Posterior vena cava (tissue), 2 donors: ENCODE measurements at regions not wholly inside any gene's neighbourhood (a gene's known extent, or its start where the extent isn't known, plus 50 kb on each side); places are given as distances from the start of the nearest gene placed in this dataset.

Experiments used
- DNase-seq: peaks from one replicate; pipeline ENCODE4 v3.0.0-alpha.2; 2020; ENCODE audit warnings: low spot score
- intact Hi-C, 2 donors: fragments of 100-400 bp; cut with DNase I; formaldehyde crosslinking; loops; one replicate each; pipeline versions ENCODE4 v1.14.1 to v1.14.2; 2022 to 2023
- donor health status: DM: yes; HTN: yes; CAD: no.
- donor health status: DM: yes; HTN: yes; CAD: no.

DNA sequence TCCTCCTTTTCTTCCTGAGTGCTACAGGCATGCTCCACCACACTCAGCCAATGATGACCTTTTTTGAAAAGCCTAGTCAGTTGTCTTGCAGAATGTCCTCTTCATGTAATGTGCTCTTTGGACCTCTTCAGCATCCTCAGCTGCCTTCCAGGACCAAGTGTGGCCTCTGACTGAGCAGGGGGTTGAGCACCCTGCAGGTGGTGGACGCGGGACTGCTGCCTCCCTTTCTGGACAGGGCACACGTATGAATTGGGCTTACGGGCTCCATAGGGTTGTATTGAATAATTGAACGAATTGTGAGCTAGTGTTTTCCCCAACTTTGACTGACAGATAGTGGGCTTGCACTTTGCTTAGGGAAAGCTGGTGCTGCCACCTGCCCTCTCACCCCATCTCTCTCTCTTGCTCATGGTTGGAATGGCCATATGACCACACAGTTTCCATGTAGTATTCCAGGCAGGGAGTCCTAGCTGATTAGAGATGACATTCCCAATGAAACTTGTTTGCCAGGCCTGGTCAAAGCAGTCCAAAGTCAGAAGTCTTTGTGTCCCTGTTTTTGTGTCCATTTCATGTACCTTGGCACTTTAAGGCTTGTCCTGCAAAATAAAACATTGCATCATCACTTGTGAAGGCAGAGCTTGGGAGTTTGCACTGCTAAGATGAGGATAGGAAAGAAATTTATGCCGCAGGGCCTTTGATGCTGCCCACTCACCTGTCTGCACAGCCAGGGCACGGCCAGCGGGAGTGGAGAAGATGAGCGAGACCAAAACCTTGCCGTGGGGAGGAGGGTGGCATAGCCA is 76.3 kb upstream of the NPAS1 start:
- intact Hi-C loops = no loop called here
- no peak for DNase-seq

DNA sequence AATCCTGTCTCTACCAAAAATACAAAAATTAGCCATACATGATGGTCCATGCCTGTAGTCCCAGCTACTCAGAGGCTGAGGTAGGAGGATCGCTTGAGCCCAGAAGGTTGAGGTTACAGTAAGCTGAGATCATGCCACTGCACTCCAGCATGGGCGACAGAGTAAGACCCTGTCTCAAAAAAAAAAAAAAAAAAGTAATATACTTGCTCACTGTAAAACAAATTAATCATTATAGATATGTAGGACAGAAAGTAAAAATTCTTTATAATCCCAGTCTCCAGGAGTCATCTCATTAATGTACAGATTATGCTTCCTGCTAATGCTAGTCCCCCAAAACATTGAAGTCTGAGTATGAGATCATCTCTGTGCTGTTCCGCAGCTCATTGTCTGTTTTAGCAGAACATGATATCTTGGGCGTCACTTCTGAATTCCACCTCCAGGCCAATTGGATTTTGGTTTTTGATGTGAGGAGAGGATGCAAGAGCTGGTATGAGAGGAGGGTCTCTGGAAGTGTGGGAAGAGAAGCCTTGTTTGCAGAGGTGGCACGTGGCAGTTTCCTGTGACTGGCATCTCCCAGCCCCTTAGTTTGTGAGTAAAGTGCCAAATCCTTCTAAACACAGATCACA is 75.4 kb upstream of the NPAS1 start:
- DNase-seq = no peak
- intact Hi-C loops = no loop called here

DNA sequence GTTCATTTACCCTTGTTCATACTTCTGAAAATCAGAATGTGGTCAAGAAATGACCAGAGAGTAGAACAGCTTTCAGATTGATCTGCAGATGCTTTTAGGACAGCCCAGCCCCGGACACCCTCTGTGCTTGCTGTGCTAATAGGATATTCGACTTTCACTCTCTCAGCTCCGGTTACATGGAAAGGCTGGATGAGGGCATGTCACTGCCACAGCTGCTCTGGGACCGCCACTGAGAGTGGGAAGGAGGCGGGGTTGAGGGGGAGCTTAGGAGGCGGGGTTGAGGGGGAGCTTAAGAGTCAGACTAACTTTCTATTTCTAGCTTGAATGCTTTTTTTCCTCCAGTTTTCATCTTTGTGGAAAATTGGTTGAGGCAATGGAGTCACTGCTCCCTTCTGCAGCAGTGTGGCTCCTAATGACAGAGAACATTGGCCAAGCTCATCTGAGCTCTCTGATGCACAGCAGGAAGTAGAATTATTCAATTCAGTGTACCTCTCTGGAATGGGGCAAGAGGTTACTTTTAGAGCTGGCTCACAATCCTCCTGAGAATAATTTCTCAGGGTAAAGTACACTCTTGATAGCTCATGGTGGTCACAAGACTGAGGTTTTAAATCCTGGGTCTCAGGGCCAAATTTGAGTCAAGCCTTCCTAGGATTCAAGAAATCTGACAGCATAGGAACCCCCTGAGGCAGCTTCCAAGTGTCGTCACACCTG is 74.6 kb upstream of the NPAS1 start:
- intact Hi-C loops = loop anchor here in 1 of 2 donors (5.0 kb wide), 1 partner anchor 42 kb away; no protein-coding TSS in a partner anchor
- DNase-seq = peak; percentile 84

DNA sequence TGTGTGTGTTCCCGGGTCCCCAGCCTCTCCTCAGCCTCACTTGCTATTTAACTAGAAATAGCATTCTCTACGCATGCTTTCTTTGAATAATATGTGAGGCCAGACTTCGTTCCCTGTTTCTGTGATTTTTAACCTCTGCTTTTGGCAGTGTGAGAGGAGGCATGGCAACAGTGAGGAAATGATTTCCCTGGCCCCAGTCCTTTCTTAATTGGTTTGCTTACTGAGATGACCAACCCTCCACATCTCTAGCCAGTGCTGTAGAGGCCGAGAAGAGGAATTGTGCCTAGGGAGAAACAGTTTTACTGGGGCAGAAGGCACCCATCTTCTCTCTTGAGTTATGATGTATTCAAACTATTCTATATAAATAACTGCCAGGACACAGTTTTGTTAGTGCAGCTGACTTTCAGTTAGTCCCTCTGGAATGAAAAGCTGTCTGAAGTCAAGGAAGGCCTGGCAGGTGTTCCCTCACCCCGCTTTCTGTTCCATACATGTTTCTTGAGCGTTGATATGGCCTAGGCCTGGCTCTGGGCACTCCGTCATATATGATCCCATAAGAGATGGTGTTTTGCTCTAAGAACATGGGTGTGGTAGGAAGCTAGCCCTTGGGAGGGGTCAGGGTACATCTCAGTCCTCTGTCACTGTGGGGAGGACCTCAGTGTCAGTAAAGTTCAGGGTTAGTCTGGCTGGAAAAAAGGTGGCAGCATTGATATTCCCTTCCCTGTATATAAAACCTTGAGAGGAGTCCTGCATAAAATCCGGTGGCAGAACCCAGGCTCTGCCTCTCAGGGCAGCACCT is 73.7 kb upstream of the NPAS1 start:
- no peak for DNase-seq
- intact Hi-C loops = loop anchor here in 1 of 2 donors (5.0 kb wide), 1 partner anchor 41 kb away; no protein-coding TSS in a partner anchor

DNA sequence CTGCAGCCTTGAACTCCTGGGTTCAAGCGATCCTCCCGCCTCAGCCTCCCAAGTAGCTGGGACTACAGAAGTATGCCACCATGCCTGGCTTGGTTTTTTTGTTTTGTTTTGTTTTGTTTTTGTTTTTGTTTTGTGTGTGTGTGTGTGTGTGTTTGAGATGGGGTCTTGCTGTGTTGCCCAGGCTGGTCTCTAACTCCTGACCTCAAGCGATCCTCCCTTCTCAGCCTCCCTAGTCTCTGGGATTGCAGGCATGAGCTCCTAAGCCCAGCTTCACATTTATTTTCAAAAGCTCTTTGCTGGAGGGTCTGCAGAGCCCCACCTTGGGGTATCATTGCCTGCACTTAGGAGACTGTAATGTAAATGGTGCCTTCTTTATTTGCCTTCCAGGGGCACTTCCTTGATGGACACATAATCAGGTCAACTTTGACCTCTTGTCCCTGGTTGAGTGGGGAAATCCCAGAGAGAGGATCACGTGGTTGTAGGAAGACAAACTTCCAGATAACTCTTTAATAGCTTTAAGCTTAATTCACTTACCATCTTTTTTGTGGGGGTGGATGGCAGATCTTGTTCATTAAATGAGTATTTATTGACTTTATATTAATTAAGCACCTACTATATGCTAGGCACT is 72.9 kb upstream of the NPAS1 start:
- DNase-seq = no peak
- intact Hi-C loops = loop anchor here in 1 of 2 donors (5.0 kb wide), 1 partner anchor 41 kb away; no protein-coding TSS in a partner anchor

DNA sequence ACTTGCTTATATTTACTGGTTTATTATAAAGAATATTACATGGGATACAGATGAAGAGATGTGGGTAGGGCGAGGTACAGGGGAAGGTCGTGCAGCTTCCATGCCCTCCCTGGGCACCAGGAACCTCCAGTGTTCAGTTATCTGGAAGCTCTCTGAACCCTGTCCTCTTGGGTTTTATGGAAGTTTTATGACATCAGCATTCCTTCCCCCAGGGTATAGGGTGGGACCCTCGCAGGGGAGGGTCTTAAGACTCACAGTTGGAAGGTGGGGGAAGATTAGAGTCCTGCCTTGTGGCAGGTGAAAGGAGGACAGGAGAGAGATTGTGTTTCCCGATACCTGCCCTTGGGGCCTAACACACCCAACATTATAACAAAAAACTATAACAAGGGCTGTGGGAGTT is 71.8 kb upstream of the NPAS1 start:
- no peak for DNase-seq
- intact Hi-C loops = loop anchor here in 1 of 2 donors (5.0 kb wide), 1 partner anchor 39 kb away; no protein-coding TSS in a partner anchor

DNA sequence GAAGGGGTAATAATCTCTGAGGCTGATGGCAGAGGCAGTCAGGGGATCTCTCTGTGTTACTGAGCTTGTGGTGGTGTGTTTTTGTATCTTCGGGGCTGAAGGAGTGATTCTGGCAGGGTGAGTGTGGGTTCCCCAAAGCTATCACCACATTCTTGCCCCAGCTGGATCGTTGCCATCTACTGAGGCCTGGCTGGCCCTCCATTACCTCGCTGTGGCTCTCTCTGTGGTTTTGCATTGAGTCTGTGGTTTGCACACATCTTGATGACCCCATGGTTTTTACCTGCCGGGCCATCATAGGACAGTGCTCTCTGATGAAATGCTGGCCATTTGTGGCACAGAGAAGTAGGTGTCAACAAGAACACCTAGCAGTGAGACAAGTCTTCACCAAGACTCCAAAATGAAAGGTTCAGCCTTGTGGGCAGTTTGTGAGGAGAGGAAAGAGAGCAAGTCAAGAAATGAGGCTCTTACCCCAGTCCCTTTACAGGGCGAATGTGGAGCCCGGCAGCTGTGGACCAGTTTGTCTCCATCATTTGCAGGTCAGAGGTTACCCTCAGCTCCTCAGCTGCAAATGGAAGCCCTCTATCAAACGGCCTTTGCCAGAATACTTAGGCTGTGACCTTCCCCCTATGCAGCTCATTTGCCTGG is 69.0 kb upstream of the NPAS1 start:
- intact Hi-C loops = no loop called here
- DNase-seq = no peak

DNA sequence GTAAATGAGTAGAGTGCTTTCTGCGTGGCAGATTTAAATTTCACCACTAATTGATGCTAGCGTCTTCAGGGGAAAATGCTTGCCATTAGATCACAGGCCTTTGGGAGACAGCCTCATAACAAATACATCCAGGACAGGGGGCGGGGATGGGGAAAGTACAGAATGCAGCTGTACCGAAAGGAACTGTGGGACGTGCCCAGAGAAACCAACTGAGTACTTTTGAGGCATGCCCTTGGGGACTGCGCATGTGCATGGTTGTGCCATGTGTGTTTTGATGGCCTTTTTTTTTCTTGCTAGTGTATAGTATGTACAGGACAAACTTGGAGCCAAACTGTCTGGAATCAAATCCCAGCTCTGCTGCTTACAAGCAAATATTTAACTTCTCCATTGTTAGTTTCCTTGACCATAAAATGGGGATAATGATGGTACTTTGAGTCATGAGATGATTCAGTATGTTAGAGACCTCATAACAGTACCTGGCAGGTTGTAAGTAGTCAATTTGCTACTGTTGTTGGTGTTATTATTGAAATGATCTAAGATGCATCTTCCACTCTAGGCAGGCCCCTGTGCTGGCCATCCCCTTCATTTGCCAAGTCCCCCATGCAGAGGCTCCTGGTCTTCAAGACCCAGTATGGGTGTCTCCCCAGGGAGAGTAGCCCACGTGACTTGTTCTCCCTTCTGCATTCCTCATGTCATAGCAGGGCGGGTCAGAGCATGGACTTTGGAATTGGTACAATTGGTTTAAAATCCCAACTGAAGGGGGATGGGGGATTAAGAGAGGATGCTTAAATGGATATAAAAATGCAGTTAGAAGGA is 68.3 kb upstream of the NPAS1 start:
- intact Hi-C loops = no loop called here
- no peak for DNase-seq

DNA sequence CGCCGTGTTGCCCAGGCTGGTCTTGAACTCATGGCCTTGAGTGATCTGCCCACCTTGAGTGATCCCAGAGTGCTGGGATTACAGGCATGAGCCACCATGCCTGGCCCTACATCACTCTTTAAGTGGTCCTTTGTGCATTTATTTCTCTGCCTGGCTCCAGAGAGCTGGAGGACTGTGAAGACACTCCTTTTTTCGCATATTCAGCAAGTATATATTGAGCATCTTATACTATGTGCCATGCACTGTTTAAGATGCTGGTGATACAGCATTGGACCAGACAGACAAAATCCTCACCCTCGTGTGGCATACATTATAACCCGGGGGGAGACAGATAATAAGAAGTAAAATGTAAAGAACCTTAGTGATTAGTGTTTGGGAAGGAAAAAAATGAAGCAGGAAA is 66.8 kb upstream of the NPAS1 start:
- intact Hi-C loops = no loop called here
- DNase-seq = no peak

DNA sequence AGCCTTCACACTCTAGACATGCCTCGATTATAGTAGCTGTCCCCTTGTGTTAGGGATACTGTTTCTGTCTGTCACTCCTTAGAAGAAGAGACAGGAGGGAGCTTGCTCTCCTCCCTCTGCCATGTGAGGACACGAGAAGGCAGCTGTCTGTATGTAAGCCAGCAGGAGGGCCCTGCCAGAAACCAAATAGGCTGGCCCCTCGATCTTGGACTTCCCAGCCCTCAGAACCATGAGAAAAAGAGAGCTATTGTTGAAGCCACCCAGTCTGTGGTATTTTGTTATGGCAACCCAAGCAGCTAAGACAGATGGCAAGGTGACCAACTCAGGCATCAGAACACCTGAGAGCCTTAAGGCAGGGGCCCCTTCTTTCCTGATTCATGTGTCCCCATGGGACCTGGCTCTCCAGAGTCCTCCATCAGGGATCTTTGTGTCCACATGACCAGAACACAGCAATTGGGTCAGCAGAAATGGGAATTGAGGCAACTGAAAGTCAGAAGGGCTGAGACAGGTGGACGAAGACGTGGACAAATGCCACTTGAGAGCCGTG is 65.6 kb upstream of the NPAS1 start:
- intact Hi-C loops = no loop called here
- DNase-seq = no peak

DNA sequence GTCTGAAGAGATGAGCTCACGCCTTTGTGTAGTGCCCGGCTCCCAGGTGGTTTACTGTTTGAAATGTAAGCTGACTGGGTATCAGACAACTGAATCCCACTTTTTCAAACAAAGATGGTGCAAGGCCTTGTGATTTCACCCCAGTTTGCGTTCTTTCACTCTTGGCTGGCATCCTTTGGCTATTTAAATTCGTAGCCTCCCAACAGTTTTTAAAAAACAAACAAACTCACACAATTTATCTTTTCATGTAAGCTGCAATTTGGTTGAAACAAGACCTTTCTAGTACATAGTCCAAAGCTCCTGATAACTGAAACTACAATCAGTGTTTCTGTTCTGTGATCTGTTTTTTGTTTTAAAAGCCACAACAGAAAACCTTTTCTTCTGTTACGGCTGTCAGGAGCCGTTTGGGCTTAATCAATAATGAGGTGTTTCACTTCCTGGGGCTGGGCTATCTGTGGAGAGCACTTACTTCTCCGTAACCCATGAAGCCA is 65.1 kb upstream of the NPAS1 start:
- intact Hi-C loops = no loop called here
- DNase-seq = no peak

DNA sequence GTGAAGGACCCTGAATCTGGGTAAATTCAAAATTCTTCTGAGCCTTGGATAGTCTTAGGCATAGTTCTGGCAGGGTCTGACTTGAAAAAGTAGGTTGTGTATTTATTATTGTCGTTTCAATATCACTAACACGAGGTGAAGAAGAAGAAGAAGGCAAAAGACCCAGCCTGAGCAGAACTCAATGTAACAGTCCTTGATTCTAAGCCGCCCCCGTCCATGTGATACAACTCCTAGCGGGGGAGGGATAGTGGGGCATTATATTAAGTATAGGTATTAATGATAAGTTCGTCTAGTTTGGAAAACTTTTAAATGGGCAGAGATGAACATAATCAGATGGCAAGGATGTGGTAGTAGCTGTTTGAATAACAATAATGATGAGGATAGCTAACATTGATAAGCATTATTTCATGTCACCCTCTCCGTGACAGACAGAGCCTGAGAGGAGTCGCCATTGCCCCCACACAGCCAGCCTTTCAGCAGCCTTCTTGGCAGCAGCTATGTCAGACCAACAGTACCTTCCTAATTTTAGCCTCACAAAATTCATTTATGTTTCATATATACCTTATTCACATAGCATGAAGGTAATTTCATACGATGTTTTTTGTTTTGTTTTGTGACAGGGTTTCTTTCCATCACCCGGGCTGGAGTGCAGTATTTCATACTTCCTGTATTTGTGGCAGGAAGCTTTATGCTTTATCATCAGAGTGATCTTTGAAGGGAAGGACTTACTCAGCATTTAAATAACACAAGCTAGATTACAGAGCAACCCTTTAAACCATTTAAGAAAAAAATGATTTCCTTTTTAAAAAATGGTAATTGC is 64.4 kb upstream of the NPAS1 start:
- intact Hi-C loops = no loop called here
- DNase-seq = no peak

DNA sequence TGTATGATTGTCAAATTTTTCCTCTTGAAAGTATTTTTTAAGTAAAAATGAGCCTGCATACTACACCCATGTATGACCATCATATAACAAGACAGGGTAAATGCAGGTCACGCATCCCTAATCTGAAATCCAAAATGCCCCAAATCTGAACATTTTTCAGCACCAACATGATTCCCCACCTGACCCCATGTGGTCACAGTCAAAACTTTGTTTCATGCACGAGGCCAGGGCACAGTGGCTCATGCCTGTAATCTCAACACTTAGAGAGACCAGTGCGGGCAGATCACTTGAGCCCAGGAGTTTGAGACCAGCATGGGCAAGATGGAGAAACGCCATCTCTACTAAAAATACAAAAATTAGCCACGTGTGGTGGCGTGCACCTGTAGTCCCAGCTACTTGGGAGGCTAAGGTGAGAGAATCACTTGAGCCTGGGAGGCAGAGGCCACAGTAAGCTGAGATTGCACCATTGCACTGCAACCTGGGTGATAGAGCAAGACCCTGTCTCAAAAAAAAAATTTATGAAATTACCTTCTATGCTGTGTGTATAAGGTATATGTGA is 63.7 kb upstream of the NPAS1 start:
- intact Hi-C loops = no loop called here
- DNase-seq = no peak

DNA sequence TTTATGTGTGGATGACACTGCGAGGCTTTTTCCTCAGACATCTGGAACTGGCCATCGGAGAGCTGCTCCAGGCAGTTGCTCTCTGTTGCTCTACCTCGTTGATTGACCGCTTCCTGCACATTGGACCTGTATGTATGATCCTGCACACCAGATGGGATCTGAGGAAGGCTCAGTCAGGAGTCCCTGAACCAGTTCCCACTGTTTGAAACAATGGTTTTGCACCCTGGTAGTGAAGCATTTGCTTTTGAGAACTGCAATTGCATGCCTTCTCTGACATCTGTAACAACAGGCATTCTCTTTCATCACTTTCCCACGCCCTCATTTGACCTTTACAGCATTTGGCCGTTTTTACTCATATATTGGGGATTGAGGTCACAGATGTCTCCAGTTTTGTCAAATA is 61.1 kb upstream of the NPAS1 start:
- intact Hi-C loops = no loop called here
- DNase-seq = no peak

DNA sequence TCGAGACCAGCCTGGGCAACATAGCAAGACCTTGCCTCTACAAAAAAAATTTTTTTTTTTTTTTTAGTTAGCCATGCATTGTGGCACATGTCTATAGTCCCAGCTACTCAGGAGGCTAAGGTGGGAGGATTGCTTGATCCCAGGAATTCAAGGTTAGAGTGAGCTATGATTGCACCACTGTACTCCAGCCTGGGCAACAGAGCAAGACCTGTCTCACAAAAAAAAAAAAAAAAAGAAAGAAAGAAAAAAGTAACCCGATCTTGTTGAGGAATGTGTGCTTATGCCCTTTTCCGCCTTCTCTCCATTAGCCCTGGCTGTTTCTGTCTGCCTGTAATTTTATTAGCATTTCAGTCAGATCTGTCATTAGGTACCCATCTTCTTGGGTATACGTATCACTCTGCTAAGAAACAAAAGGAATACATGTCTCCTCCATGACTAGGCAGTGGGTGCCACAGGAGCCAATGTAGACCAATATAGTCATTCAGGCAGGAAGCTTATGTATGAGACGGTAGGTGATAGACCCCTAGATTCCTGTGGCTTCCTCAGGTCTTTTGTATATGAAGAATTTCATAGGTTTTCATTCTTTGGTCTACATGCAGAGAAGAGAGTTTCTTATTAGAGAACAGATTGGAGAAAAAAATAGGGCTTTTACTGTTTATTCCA is 59.6 kb upstream of the NPAS1 start:
- no peak for DNase-seq

More for the DNA sequence above, 59.6 kb upstream of the NPAS1 start:
- intact Hi-C loops = no loop called here
